Uterus (tissue), 3 donors: ENCODE measurements at regions not wholly inside any gene's neighbourhood (a gene's known extent, or its start where the extent isn't known, plus 50 kb on each side); places are given as distances from the start of the nearest gene placed in this dataset.

ENCODE experiments used
- DNase-seq, 2 donors: peaks; one replicate each; pipeline ENCODE4 v3.0.0-alpha.2; 2019 to 2020
- H3K27ac ChIP-seq, 2 donors: fragments of 200-600 bp; sonication (generic); 1 replicate in 1 of 2; 2 replicates in 1 of 2; pipeline ENCODE4 v1.5.1; 2016 to 2018
- H3K27me3 ChIP-seq, 2 donors: fragments of 200-600 bp; sonication (generic); one replicate each; pipeline ENCODE4 v1.5.1; 2018 to 2019; ENCODE audit warnings: control low read depth in 1 of 2
- H3K36me3 ChIP-seq, 2 donors: fragments of 200-600 bp; sonication (generic); one replicate each; pipeline ENCODE4 v1.5.1; 2019; ENCODE audit warnings: control low read depth in 1 of 2
- H3K4me1 ChIP-seq, 2 donors: fragments of 200-600 bp; sonication (generic); one replicate each; pipeline ENCODE4 v1.5.1; 2018 to 2019; ENCODE audit warnings: control low read depth in 1 of 2
- H3K4me3 ChIP-seq, 2 donors: fragments of 200-600 bp; sonication (generic); 1 replicate in 1 of 2; 2 replicates in 1 of 2; pipeline ENCODE4 v1.5.1; 2018 to 2019; ENCODE audit warnings: mild to moderate bottlenecking in 1 of 2
- H3K9me3 ChIP-seq, 2 donors: fragments of 200-600 bp; sonication (generic); one replicate each; pipeline ENCODE4 v1.5.1; 2019; ENCODE audit warnings: control low read depth in 1 of 2
- POLR2A ChIP-seq, 2 donors: fragments of 450-650 bp; IDR thresholded peaks; one replicate each; pipeline ENCODE4 v1.6.1; 2016; ENCODE audit warnings: antibody characterized with exemption in 2 of 2, mild to moderate bottlenecking in 1 of 2, moderate library complexity in 1 of 2
- intact Hi-C: fragments of 100-400 bp; cut with DNase I; formaldehyde crosslinking; loops from one replicate; pipeline ENCODE4 v1.15.1; 2023; ENCODE audit warnings: low total_unique reads
- TF ChIP-seq, protein P1 (sequence below), 4 experiments: fragments of 200-600 bp in 2 of 4; fragments of 450-650 bp in 2 of 4; sonication (generic) in 2 of 4; IDR thresholded peaks; one replicate each; pipeline ENCODE4 v1.5.1; 2016 to 2019; ENCODE audit warnings: antibody characterized with exemption in 4 of 4, mild to moderate bottlenecking in 2 of 4, moderate library complexity in 1 of 4
- donor health status: DM: yes; HTN: yes; CAD: no.

DNA sequence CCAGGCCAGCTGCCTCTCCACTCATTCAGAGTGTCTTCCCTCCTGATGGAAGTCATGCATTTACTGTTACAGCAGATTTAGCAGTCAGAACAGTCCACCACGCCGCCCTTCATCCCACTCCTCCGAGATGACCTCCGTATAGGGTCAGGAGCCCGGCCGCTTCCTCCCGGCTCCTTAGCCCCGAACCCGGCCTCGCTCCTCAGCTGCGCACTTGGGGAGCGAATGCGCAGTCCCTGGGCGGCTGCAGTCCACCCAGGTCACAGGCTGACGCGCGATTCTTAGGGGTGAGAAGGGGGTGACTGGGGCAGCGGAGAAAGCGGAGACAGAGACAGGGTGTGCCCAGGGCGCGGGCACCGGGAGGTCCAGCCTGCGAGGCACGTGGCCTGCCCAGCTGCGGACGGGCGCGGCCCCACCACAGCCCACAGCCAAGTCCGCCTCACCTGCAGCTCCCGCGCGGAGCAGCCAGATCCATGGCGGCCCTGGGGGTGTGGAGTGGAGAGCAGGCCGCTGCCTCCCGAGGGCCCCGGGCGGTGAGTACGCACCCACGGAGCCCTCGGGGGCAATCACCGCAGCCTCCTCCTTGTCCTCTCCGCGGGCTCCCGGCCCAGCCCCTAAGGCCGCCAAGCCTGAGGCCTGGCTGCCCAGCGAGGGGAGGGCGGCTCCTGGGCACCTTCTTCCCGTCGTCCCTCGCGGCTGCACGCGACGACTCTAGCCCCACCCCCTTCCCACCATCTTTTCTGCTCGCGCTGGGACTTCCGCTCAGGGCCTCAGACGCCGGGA is 286.6 kb downstream of the BRD1 start:
- no peak overlapping the region for H3K4me3 ChIP-seq
- H3K27me3 ChIP-seq = no peaks in the 10 kb centered on the region
- TF ChIP-seq, protein P1, sequence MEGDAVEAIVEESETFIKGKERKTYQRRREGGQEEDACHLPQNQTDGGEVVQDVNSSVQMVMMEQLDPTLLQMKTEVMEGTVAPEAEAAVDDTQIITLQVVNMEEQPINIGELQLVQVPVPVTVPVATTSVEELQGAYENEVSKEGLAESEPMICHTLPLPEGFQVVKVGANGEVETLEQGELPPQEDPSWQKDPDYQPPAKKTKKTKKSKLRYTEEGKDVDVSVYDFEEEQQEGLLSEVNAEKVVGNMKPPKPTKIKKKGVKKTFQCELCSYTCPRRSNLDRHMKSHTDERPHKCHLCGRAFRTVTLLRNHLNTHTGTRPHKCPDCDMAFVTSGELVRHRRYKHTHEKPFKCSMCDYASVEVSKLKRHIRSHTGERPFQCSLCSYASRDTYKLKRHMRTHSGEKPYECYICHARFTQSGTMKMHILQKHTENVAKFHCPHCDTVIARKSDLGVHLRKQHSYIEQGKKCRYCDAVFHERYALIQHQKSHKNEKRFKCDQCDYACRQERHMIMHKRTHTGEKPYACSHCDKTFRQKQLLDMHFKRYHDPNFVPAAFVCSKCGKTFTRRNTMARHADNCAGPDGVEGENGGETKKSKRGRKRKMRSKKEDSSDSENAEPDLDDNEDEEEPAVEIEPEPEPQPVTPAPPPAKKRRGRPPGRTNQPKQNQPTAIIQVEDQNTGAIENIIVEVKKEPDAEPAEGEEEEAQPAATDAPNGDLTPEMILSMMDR (IDR thresholded peaks at IDR 0.05) = no peak
- no peak for TF ChIP-seq POLR2A (IDR thresholded peaks at IDR 0.05)
- no peak for DNase-seq
- intact Hi-C loops = no loop called here
- H3K27ac ChIP-seq = no peak overlapping the region
- no peaks in the 10 kb centered on the region for H3K36me3 ChIP-seq
- H3K4me1 ChIP-seq = no peaks in the 10 kb centered on the region
- H3K9me3 ChIP-seq = no peaks in the 10 kb centered on the region

DNA sequence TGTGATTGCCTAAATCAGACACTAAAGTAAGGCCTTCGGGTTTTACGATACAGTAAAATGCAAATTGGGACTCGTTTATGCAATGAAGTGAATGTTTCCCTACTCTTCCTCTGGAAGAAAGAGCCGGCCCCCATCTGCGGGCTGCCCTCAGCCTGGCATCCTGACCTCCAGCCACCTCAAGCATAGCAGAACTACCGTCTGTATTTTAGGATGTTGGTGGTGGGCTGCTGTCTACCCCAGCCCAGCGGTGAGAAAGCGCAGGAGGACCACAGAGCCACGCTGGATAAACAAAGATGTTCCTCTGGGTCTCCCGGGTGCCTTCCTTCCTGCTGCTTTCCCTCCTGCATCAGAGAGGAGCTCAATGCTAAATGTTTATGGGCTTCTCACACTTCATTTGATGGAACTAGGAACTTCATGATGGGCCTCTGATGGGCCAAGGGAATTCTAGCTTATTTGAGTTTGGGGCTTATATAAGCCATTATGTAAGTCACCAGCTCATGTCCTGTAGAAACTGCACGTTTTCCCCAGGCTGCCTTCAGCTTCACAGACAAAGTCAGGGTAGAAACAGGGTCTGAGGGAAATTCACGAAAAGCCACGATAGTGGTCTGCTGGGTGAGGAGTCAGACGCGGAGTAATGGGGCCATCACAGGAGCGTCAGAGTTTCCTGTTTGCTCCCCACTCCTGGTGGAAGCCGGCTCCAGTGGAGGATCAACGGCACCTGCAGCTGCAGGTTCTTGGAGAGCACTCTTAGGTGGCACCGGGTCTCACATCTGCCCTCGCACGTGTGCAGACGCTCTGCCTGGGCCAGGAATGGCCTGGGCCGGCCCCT is 287.4 kb downstream of the BRD1 start:
- Histone ChIP-seq H3K27ac (no peak overlapping the region), H3K9me3 (no peaks in the 10 kb centered on the region), H3K27me3 (no peaks in the 10 kb centered on the region), H3K4me1 (no peaks in the 10 kb centered on the region), H3K36me3 (no peaks in the 10 kb centered on the region), H3K4me3 (no peak overlapping the region)
- TF ChIP-seq POLR2A (IDR thresholded peaks at IDR 0.05) = no peak
- TF ChIP-seq, protein P1 (IDR thresholded peaks at IDR 0.05) = no peak
- no peak for DNase-seq
- intact Hi-C loops = no loop called here

DNA sequence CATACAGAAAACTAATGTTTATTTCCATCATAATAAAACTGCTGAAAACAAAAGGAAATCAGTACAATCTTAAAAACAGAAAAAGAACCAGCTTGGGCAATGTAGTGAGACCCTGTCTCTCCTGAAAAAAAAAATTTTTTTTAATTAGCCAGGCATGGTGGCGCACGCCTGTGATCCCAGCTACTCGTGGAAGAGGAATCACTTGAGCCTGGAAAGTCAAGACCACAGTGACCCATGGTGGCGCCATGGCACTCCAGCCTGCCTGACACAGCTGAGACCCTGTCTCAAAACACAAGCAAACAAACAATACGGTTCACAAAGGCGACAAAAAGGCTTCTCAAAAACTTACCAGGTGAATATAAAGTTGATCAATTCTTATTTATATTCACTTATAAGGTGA is 289.7 kb downstream of the BRD1 start:
- Histone ChIP-seq H3K9me3 (no peaks in the 10 kb centered on the region), H3K27me3 (no peaks in the 10 kb centered on the region), H3K4me3 (no peak overlapping the region), H3K27ac (no peak overlapping the region), H3K36me3 (no peaks in the 10 kb centered on the region), H3K4me1 (no peaks in the 10 kb centered on the region)
- intact Hi-C loops = no loop called here
- no peak for TF ChIP-seq POLR2A (IDR thresholded peaks at IDR 0.05)
- TF ChIP-seq, protein P1 (IDR thresholded peaks at IDR 0.05) = no peak
- DNase-seq = no peak

DNA sequence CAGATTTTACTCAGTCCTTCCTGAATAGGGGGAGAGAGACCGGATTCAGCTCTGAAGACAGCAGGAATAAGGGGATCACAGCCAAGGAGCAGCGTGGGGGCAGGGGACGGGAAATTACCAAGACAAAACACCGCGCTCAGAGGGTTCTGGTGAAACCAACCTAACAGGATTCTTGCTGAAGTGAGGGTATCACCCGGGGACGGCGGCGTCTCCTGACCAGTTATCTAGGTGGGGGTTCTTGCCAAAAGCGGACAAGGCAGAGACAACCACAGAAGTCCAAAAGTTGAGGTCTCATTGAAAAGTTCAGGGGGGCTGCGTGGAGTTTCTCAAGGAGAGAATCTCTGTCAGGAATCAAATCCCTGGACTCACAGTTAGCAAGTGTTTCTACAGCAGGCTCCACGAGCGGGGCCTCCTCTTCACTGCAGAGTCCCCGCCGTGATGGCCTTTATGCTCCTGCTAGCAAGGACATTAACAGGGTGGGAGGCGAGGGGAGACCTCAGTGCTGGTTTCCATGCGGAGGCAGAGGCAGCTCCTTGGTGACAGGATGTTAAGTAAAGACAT is 291.0 kb downstream of the BRD1 start:
- TF ChIP-seq POLR2A (IDR thresholded peaks at IDR 0.05) = no peak
- TF ChIP-seq, protein P1 (IDR thresholded peaks at IDR 0.05) = no peak
- H3K4me3 ChIP-seq = no peak overlapping the region
- no peaks in the 10 kb centered on the region for H3K4me1 ChIP-seq
- no peaks in the 10 kb centered on the region for H3K36me3 ChIP-seq
- H3K9me3 ChIP-seq = no peaks in the 10 kb centered on the region
- DNase-seq = no peak
- intact Hi-C loops = no loop called here
- H3K27ac ChIP-seq = no peak overlapping the region
- no peaks in the 10 kb centered on the region for H3K27me3 ChIP-seq
